Liver (tissue), 8 donors: ENCODE measurements at regions not wholly inside any gene's neighbourhood (a gene's known extent, or its start where the extent isn't known, plus 50 kb on each side); places are given as distances from the start of the nearest gene placed in this dataset.

ENCODE experiments used
- DNase-seq: peaks from one replicate; pipeline ENCODE4 v3.0.0-alpha.2; 2017; ENCODE audit warnings: low spot score
- H3K27ac ChIP-seq, 2 donors: one replicate each; pipeline ENCODE4 v1.7.0; 2013; ENCODE audit warnings: inconsistent platforms in 2 of 2, low read length in 2 of 2, control low read depth in 1 of 2, low read depth in 1 of 2, mild to moderate bottlenecking in 1 of 2
- H3K27me3 ChIP-seq, 4 donors: one replicate each; pipeline versions ENCODE4 v1.6.1 to v1.7.0; 2013; ENCODE audit warnings: low read length in 3 of 4, inconsistent platforms in 1 of 4, mild to moderate bottlenecking in 1 of 4, moderate library complexity in 1 of 4; ENCODE audit not compliant: control insufficient read depth in 4 of 4, insufficient read depth in 4 of 4
- H3K36me3 ChIP-seq, 4 donors: one replicate each; pipeline versions ENCODE4 v1.6.1 to v1.7.0; 2013; ENCODE audit warnings: low read length in 3 of 4, mild to moderate bottlenecking in 3 of 4, low read depth in 1 of 4, moderate library complexity in 1 of 4; ENCODE audit not compliant: control insufficient read depth in 4 of 4, insufficient read depth in 3 of 4
- H3K4me1 ChIP-seq, 4 donors: one replicate each; pipeline versions ENCODE4 v1.6.1 to v1.7.0; 2013; ENCODE audit warnings: low read length in 3 of 4, mild to moderate bottlenecking in 3 of 4, moderate library complexity in 1 of 4; ENCODE audit not compliant: control insufficient read depth in 4 of 4, insufficient read depth in 4 of 4
- H3K4me3 ChIP-seq, 3 donors: one replicate each; pipeline versions ENCODE4 v1.6.1 to v1.7.0; 2013; ENCODE audit warnings: low read length in 3 of 3, control low read depth in 1 of 3, low read depth in 1 of 3, mild to moderate bottlenecking in 1 of 3
- H3K9ac ChIP-seq, 2 donors: one replicate each; pipeline ENCODE4 v1.7.0; 2013; ENCODE audit warnings: low read length in 2 of 2, mild to moderate bottlenecking in 2 of 2, moderate library complexity in 2 of 2, control low read depth in 1 of 2, low read depth in 1 of 2
- H3K9me3 ChIP-seq, 4 donors: one replicate each; pipeline versions ENCODE4 v1.6.1 to v1.7.0; 2013; ENCODE audit warnings: low read length in 3 of 4; ENCODE audit not compliant: control insufficient read depth in 4 of 4
- ATF3 ChIP-seq: IDR thresholded peaks from 2 replicates; pipeline ENCODE4 v1.6.1; 2016; ENCODE audit warnings: antibody characterized with exemption
- CTCF ChIP-seq: fragments of 150-350 bp; IDR thresholded peaks from 2 replicates; pipeline ENCODE4 v1.5.1; 2017; ENCODE audit warnings: improper control_type of control experiment, low read depth, low read length; ENCODE audit not compliant: missing input control
- EGR1 ChIP-seq, 2 donors: IDR thresholded peaks; 2 replicates each; pipeline ENCODE4 v1.6.1; 2016 to 2018; ENCODE audit warnings: antibody characterized with exemption in 2 of 2, low read depth in 2 of 2
- FOXA1 ChIP-seq: IDR thresholded peaks from 2 replicates; pipeline ENCODE4 v1.6.1; 2016; ENCODE audit warnings: antibody characterized with exemption
- FOXA2 ChIP-seq: IDR thresholded peaks from 2 replicates; pipeline ENCODE4 v1.6.1; 2016; ENCODE audit warnings: antibody characterized with exemption
- GABPA ChIP-seq, 2 donors: IDR thresholded peaks in 1 of 2; conservative IDR thresholded peaks in 1 of 2; 2 replicates each; pipeline ENCODE4 v1.6.1; 2016; ENCODE audit warnings: antibody characterized with exemption in 2 of 2, mild to moderate bottlenecking in 1 of 2, moderate library complexity in 1 of 2
- HNF4A ChIP-seq, 2 donors: conservative IDR thresholded peaks; 2 replicates each; pipeline ENCODE4 v1.6.1; 2016; ENCODE audit warnings: antibody characterized with exemption in 2 of 2, mild to moderate bottlenecking in 2 of 2
- HNF4G ChIP-seq: IDR thresholded peaks from 2 replicates; pipeline ENCODE4 v1.6.1; 2016; ENCODE audit warnings: antibody characterized with exemption
- JUND ChIP-seq, 2 donors: IDR thresholded peaks; 2 replicates each; pipeline ENCODE4 v1.6.1; 2016; ENCODE audit warnings: antibody characterized with exemption in 2 of 2
- MAX ChIP-seq: IDR thresholded peaks from 2 replicates; pipeline ENCODE4 v1.6.1; 2016; ENCODE audit warnings: antibody characterized with exemption
- NR2F2 ChIP-seq: IDR thresholded peaks from 2 replicates; pipeline ENCODE4 v1.6.1; 2016; ENCODE audit warnings: antibody characterized with exemption
- REST ChIP-seq: IDR thresholded peaks from 2 replicates; pipeline ENCODE4 v1.6.1; 2016; ENCODE audit warnings: antibody characterized with exemption, mild to moderate bottlenecking
- RXRA ChIP-seq, 2 donors: IDR thresholded peaks; 2 replicates each; pipeline ENCODE4 v1.6.1; 2017 to 2018; ENCODE audit warnings: antibody characterized with exemption in 2 of 2, mild to moderate bottlenecking in 1 of 2
- SP1 ChIP-seq: IDR thresholded peaks from 2 replicates; pipeline ENCODE4 v1.6.1; 2018; ENCODE audit warnings: antibody characterized with exemption, mild to moderate bottlenecking
- YY1 ChIP-seq: IDR thresholded peaks from 2 replicates; pipeline ENCODE4 v1.6.1; 2016; ENCODE audit warnings: antibody characterized with exemption, mild to moderate bottlenecking
- ZBTB33 ChIP-seq: IDR thresholded peaks from 2 replicates; pipeline ENCODE4 v1.6.1; 2016; ENCODE audit warnings: antibody characterized with exemption
- WGBS: extraction: QIAGEN DNeasy Blood & Tissue Kit; methylation state at CpG from one replicate; pipeline ENCODE4 v1.1.7; 2013; 5-methylcytosine and 5-hydroxymethylcytosine counted together
- donor health status: healthy.
- donor health status: healthy.
- donor health status: healthy.
- donor health status: healthy.
- donor health status: healthy.

- Histone ChIP-seq H3K9me3 (no peaks in the 10 kb centered on the region), H3K27me3 (no peaks in the 10 kb centered on the region), H3K9ac (no peak overlapping the region), H3K4me3 (no peak overlapping the region), H3K4me1 (no peaks in the 10 kb centered on the region), H3K36me3 (no peaks in the 10 kb centered on the region), H3K27ac (no peak overlapping the region)
- 52% methylated on average over 6 of the region's 6 CpGs for WGBS
- TF ChIP-seq FOXA2 (no peak), YY1 (no peak), SP1 (no peak), ATF3 (no peak), FOXA1 (no peak), HNF4G (no peak), GABPA (IDR thresholded peaks at IDR 0.05 in 1 of 2, conservative IDR thresholded peaks at IDR 0.05 in 1 of 2) (no peak), RXRA (IDR thresholded peaks at IDR 0.05) (no peak), CTCF (no peak), REST (no peak), NR2F2 (no peak), MAX (no peak), EGR1 (IDR thresholded peaks at IDR 0.05; ENCODE audit: low read depth in 2 of 2) (no peak), JUND (IDR thresholded peaks at IDR 0.05) (no peak)
- DNase-seq, result no peak
Observed at GRCh38 chr15:77836121-77836692, 203.5 kb upstream of the LINGO1 start.

GRCh38 chr15:77834276-77834990, 201.7 kb upstream of the LINGO1 start:
- TF ChIP-seq YY1 (no peak), FOXA2 (no peak), ZBTB33 (no peak), GABPA (IDR thresholded peaks at IDR 0.05 in 1 of 2, conservative IDR thresholded peaks at IDR 0.05 in 1 of 2) (no peak), HNF4A (conservative IDR thresholded peaks at IDR 0.05) (no peak), EGR1 (IDR thresholded peaks at IDR 0.05; ENCODE audit: low read depth in 2 of 2) (no peak), HNF4G (no peak), RXRA (IDR thresholded peaks at IDR 0.05) (no peak)
- 95% methylated on average over 7 of the region's 7 CpGs for WGBS
- Histone ChIP-seq H3K9ac (no peak overlapping the region), H3K27ac (no peak overlapping the region), H3K4me1 (no peaks in the 10 kb centered on the region), H3K9me3 (no peaks in the 10 kb centered on the region), H3K27me3 (no peaks in the 10 kb centered on the region), H3K4me3 (no peak overlapping the region), H3K36me3 (no peaks in the 10 kb centered on the region)
- DNase-seq, result no peak
